HG03571 (cell line): ENCODE measurements at regions not wholly inside any gene's neighbourhood (a gene's known extent, or its start where the extent isn't known, plus 50 kb on each side); places are given as distances from the start of the nearest gene placed in this dataset.
"Not testable (repeated sequence)": the region's sequence is repeated elsewhere in the genome, so short reads cannot be mapped to it uniquely, and the experiment has no call there.

Experiments
- ATAC-seq: cut with Tn5 transposase; IDR thresholded peaks from one replicate; pipeline ENCODE4 v1.9.1; 2021; ENCODE audit not compliant: unreplicated experiment

DNA sequence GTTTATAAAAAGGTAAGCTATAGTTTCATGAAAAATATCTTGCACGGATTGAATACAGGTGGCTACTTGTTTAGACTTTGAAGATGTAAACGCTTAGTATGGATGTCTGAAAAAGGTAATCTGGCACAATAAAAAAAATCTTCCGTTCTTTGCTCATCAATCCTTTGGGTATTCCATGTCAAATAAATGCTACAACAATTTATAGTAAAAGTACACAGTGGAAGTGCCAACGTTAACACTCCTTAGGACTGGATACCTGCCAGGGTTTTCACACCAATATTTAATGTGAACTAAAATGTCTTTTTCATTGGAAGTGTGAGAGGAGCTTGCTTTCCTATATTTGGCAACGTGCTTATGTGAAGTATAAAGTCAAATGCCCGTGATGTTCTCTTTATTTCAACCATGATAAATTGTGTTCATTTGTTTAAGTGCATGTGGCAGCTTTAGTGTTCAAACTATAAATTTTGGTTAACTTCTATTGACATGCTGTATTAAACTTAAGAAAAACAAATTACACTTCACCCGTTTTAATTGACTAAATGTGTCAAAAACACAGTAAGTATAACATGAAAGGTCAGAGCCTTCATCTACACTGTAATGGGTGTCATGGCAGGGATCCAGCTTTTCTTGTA lies 121.7 kb upstream of the HAND2 start:
- no peak for ATAC-seq

DNA sequence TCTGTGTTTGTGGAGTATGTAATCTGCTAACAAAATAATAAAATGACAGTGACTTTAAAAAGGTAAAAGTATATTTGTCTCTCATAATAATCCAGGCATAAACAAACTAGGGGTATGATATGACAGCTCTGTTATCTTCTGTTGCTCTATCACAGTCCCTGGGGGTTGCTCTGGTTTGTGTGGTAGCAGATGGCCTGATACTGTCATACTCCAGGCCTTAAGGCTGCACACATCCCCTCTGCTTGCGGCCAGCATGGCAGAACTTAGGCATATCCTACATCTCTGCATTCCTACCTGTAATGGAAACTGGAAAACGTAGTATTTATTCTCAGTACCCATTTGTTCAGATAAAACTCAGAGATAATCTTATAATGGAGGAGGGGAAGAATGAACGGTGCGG lies 117.9 kb upstream of the HAND2 start:
- no peak for ATAC-seq

DNA sequence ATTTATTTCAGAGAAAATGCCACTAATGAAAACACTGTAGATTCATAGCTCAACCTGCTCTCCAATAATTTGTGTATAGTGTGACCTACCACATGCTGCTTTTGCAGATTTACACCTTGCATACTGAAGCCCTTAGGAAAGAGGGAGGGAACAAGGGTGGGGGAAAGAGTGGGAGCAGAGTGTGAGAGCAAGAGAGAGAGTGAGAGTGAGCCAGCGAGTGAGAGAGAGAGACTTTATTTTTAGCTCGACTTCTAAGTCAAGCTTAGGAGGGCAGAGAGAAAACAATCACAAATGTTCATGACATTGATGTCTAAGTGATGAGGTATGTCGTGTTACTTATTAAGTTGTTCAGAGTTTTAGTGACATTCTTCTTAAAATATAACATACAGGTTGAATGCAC lies 112.5 kb upstream of the HAND2 start:
- no peak for ATAC-seq

DNA sequence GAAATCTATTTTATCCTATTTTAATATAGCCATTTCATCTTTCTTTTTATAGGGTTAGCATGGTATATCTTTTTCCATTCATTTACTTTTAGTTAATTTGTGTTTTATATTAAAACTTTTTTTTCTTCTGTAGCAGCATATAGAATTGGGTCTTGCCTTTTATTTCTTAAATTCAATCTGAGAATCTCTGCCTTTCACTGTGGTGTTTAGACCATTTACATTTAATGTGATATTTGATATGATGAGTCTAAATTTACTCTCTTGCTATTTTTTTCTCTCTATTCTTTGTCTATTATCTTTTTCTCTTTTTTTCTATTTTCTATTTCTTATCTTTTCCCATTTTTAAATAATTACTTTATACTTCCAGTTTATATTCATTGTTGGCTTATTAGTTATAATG lies 105.4 kb upstream of the HAND2 start:
- ATAC-seq, result no peak

DNA sequence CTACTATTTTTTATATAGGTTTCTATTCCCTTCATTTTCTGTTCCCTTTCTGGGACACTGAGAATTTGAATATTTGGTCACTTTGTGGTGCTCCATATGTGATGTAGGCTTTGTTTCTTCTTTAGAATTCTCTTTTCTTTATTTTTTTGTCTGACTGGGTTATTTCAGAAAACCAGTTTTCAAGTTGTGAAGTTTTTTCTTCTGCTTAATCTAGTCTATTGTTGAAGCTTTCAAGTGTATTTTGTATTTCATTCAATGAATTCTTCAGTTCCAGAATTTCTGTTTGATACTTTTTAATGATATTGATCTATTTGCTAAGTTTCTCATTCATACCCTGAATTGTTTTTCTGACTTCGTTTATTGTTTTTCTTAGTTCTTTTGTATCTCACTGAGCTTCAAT lies 96.2 kb upstream of the HAND2 start:
- ATAC-seq, result no peak

DNA sequence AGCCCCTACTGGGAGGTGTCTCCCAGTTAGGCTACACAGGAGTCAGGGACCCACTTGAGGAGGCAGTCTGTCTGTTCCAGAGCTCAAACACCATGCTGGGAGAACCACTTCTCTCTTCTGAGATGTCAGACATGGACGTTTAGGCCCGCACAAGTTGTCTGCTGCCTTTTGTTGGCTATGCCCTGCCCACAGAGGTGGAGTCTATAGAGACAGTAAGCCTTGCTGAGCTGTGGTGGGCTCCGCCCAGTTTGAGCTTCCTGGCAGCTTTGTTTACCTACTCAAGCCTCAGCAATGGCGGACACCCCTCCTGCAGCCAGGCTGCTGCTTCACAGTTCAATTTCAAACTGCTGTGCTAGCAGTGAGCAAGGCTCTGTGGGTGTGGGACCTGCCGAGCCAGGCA lies 88.6 kb upstream of the HAND2 start:
- not testable (repeated sequence) for ATAC-seq

DNA sequence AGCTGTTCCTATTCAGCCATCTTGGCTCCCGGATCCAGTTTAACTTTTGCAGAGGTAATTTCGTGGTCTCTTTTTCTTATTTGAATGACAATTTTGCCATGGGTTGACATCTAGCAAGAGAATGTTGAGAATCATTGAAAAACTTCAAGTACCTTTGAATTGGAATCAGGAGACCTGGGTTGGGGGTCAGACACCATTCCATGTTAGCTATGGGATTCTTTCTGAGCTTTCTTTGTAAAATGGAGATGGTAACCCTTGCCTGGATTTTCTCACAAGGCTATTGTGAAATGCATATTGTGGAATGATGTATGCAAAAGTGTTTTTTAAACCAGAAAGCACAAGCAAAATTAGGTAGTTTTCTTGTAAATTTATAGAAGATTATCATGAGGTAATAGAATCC lies 79.1 kb upstream of the HAND2 start:
- ATAC-seq, result no peak

DNA sequence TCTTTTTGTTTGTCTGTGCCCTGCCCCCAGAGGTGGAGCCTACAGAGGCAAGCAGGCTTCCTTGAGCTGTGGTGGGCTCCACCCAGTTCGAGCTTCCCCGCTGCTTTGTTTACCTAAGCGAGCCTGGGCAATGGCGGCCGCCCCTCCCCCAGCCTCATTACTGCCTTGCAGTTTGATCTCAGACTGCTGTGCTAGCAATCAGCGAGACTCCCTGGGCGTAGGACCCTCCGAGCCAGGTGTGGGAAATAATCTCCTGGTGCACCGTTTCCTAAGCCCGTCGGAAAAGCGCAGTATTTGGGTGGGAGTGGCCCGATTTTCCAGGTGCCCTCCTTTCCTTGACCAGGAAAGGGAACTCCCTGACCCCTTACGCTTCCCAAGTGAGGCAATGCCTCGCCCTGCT lies 78.6 kb upstream of the HAND2 start:
- ATAC-seq, result not testable (repeated sequence)

DNA sequence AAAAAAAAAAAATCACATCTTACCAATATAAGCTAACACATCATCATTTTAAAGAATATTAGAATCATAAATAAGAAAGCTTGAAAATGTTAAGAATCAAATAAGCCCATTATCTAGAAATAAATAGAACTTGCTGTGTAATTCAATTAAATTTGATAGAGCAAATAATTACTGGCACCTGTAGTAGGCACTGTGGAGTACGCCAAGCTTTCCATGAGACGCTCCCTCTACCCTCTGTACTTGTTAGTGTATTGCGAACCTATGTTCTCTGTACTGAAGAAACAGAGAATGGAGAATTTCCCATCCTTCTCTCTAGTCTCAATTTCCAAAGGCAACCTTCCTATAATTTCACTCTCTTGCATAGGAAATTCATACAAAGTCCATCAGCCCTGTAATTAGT lies 61.7 kb upstream of the HAND2 start:
- no peak for ATAC-seq

DNA sequence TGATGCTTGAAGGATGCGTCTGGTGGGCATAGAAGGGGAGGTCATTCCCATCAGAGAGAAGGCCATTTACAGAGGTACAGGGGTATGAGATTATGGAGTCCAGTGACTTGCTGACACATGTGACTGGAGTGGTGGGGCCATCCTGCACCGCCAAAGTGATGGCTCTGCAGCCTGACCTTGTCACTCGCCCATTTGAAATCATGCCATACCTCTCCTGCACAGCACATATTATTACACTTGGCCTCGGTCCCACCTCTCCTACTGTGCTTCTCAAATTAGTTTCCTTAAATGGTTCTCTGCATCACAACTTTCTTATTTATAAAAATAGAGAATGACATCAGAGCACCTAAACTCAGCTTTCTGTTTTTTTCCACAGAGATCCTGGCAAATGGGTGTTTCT lies 60.7 kb upstream of the HAND2 start:
- ATAC-seq, result no peak

DNA sequence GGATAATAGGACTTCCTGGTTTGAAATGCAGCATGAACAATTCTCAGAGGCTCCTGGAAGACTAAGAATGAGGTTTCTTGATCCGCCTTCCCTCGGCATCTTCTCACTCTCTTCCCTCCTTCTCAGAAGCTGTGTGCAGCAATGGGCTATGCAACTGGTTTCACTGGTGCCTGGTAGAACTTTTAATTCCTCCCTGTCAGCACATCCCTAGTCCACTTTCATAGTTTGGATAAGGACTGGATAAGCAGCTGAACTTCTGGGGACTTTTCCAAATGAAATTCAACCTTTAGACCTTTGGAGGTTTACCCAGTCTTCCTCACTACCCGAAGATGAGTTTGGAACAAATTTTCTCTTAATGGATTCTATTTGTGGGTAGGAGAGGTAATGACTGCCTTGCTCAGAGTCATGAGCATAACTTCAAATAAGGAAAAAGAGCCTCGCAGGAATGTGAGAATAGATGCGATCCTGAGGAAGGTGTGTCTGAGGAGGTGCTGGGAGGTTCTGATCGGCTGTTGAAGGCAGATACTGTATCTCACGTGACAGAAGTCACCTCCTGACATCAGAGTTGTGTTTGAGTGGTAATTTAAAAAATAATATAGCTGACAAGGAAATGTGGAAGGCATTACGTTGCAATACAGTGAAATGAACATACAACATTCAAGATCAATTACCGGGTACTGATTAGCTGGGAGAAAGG lies 56.0 kb upstream of the HAND2 start:
- ATAC-seq, result no peak

DNA sequence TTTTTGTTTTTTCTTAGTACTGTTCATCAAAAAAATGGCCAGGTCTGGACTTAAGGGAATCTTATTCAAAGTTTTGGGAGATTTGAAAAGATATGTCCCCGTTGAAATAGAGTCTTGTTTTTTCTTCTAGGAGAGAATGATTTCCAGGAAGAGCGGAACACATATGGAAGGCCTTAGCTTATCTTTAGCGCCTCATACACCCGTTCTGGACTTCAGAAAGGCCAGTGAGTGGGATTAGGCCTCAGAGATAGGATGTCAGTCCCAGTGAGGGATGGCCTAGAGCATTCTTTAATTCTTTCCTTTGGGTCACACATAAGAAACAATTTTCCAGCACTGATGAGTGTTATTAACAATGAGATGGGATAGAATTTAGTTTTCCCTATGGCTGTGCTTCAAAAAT lies 54.5 kb upstream of the HAND2 start:
- ATAC-seq, result no peak
